Stomach (tissue), 8 donors: ENCODE measurements at regions not wholly inside any gene's neighbourhood (a gene's known extent, or its start where the extent isn't known, plus 50 kb on each side); places are given as distances from the start of the nearest gene placed in this dataset.

Experiments
- DNase-seq, 2 donors: peaks; one replicate each; pipeline versions ENCODE4 v3.0.0 to v3.0.0-alpha.2; 2013 to 2019
- H3K27ac ChIP-seq, 5 donors: fragments of 200-600 bp in 4 of 5; sonication (generic) in 4 of 5; one replicate each; pipeline ENCODE4 v1.5.1; 2013 to 2019; ENCODE audit warnings: mild to moderate bottlenecking in 1 of 5, moderate library complexity in 1 of 5
- H3K27me3 ChIP-seq, 3 donors: fragments of 200-600 bp; sonication (generic); one replicate each; pipeline ENCODE4 v1.5.1; 2017 to 2019; ENCODE audit warnings: mixed run types in 1 of 3
- H3K36me3 ChIP-seq, 4 donors: fragments of 200-600 bp; sonication (generic); 1 replicate in 3 of 4; 2 replicates in 1 of 4; pipeline ENCODE4 v1.5.1; 2016 to 2019
- H3K4me1 ChIP-seq, 4 donors: fragments of 200-600 bp; sonication (generic); one replicate each; pipeline ENCODE4 v1.5.1; 2016 to 2019
- H3K4me3 ChIP-seq, 4 donors: fragments of 200-600 bp; sonication (generic) in 3 of 4; one replicate each; pipeline ENCODE4 v1.5.1; 2016 to 2019; ENCODE audit warnings: mild to moderate bottlenecking in 1 of 4
- H3K9me3 ChIP-seq, 4 donors: fragments of 200-600 bp; sonication (generic); one replicate each; pipeline ENCODE4 v1.5.1; 2016 to 2019
- CTCF ChIP-seq, 7 experiments: fragments of 450-650 bp in 4 of 7; fragments of 200-600 bp in 3 of 7; sonication (generic) in 3 of 7; IDR thresholded peaks; one replicate each; pipeline ENCODE4 v1.5.1; 2016 to 2019; ENCODE audit warnings: antibody characterized with exemption in 7 of 7, control low read depth in 2 of 7, mild to moderate bottlenecking in 1 of 7
- EP300 ChIP-seq: sonication (generic); formaldehyde crosslinking; IDR thresholded peaks from one replicate; pipeline ENCODE4 v1.6.1; 2017; ENCODE audit warnings: antibody characterized with exemption
- POLR2A ChIP-seq, 4 donors: fragments of 450-650 bp; IDR thresholded peaks; one replicate each; pipeline ENCODE4 v1.6.1; 2016; ENCODE audit warnings: antibody characterized with exemption in 4 of 4, control low read depth in 2 of 4, mild to moderate bottlenecking in 1 of 4, moderate library complexity in 1 of 4
- POLR2AphosphoS5 ChIP-seq, 3 donors: sonication (generic); formaldehyde crosslinking; IDR thresholded peaks; one replicate each; pipeline ENCODE4 v1.6.1; 2016; ENCODE audit warnings: antibody characterized with exemption in 3 of 3
- WGBS, 5 donors: extraction: QIAGEN DNeasy Blood & Tissue Kit in 3 of 5; methylation state at CpG; one replicate each; pipeline versions ENCODE4 v1.1.5 to v1.1.7; 2013 to 2018; 5-methylcytosine and 5-hydroxymethylcytosine counted together
- intact Hi-C: fragments of 100-400 bp; cut with DNase I; formaldehyde crosslinking; loops from one replicate; pipeline ENCODE4 v1.15.1; 2023; ENCODE audit warnings: low total_unique reads
- donor health status: healthy with polysubstance abuse.
- donor health status: Bipolar disorder and iron deficiency.
- donor health status: healthy.

- TF ChIP-seq POLR2AphosphoS5 (IDR thresholded peaks at IDR 0.05) (no peak), CTCF (IDR thresholded peaks at IDR 0.05) (no peak)
- no peak for DNase-seq
- no peaks in the 10 kb centered on the region for H3K36me3 ChIP-seq
- H3K27ac ChIP-seq: no peak overlapping the region
- H3K4me1 ChIP-seq: no peaks in the 10 kb centered on the region
- peaks cover 0 to 4% (median 0%) of the 10 kb centered on the region in 3 donors for H3K27me3 ChIP-seq
- intact Hi-C loops: no loop called here
- no peak overlapping the region for H3K4me3 ChIP-seq
- WGBS, 5 donors: 72 to 83% (median 72%) methylated on average over 3 of the region's 3 CpGs
- peaks cover 0 to 8% (median 0%) of the 10 kb centered on the region in 4 donors for H3K9me3 ChIP-seq
Measured at GRCh38 chr2:3944841-3945240, 241.5 kb downstream of the DCDC2C start.

DNA sequence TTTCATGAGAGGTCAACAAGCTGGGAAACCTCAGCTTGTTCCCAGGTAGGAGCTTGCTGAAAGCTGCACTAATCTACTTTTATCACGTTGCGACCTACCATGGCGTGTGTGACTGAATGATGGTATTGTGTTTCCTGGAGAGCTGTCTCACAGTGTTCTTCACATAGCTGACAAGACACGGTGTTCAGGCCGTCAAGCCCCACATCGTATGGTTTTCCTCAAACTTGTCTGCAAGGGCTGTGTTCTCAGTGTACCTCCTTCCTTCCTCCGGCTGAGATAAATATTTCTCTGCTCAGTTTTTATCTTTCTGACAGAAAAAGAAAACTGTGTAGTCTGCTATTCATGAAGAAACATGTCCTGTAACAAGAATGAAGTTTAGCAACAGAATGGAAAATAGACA lies 244.8 kb downstream of the DCDC2C start:
- TF ChIP-seq CTCF (IDR thresholded peaks at IDR 0.05) (no peak), EP300 (no peak), POLR2A (IDR thresholded peaks at IDR 0.05) (no peak), POLR2AphosphoS5 (IDR thresholded peaks at IDR 0.05) (no peak)
- Histone ChIP-seq H3K4me3 (no peak overlapping the region), H3K27ac (no peak overlapping the region), H3K4me1 (no peaks in the 10 kb centered on the region), H3K36me3 (no peaks in the 10 kb centered on the region), H3K9me3 (peaks cover 0 to 12% (median 8%) of the 10 kb centered on the region in 4 donors), H3K27me3 (peaks cover 0 to 4% (median 0%) of the 10 kb centered on the region in 3 donors)
- no peak for DNase-seq
- 53 to 70% (median 63%) methylated on average over 7 of the region's 7 CpGs for WGBS, 5 donors
- intact Hi-C loops: no loop called here

DNA sequence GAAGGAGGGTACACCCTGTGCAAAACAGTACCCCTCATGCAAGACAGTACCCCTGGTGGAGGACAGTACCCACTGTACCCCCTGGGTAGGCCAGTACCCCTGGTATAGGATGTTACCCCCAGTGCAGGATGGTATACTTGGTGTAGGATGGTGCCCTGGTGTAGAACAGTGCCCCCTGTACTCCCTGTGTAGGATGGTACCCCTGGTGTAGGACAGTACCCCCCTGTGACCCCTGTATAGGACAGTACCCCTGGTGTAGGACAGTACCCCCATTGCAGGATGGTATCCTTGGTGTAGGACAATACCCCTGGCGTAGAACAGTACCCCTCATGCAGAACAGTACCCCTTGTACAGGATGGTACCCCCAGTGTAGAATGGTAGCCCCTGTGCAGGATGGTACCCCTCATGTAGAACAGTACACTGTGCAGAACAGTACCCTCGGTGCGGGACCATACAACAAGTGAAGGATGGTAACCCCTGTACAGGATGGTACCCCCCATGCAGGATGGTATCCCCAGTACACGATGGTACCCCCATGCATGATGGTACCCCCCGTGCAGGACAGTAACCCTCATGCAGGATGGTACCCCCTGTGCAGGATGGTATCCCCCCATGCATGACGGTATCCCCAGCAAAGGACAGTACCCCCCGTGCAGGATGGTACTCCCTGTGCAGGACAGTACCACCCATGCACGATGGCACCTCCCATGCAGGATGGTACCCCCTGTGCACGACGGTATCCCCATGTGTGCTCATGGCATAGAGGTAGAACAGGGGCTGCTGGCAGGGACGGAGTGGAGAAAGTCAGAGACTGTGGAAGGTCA lies 248.0 kb downstream of the DCDC2C start:
- Histone ChIP-seq H3K36me3 (no peaks in the 10 kb centered on the region), H3K4me1 (no peaks in the 10 kb centered on the region), H3K4me3 (no peak overlapping the region), H3K27me3 (peaks cover 0 to 4% (median 0%) of the 10 kb centered on the region in 3 donors), H3K27ac (no peak overlapping the region), H3K9me3 (peaks cover 0 to 11% (median 8%) of the 10 kb centered on the region in 4 donors)
- no peak for DNase-seq
- intact Hi-C loops: no loop called here
- TF ChIP-seq POLR2A (IDR thresholded peaks at IDR 0.05) (no peak), POLR2AphosphoS5 (IDR thresholded peaks at IDR 0.05) (no peak), CTCF (IDR thresholded peaks at IDR 0.05) (no peak), EP300 (no peak)
- WGBS, 5 donors: 79 to 92% (median 86%) methylated on average over 3 to 11 of the region's 11 CpGs

DNA sequence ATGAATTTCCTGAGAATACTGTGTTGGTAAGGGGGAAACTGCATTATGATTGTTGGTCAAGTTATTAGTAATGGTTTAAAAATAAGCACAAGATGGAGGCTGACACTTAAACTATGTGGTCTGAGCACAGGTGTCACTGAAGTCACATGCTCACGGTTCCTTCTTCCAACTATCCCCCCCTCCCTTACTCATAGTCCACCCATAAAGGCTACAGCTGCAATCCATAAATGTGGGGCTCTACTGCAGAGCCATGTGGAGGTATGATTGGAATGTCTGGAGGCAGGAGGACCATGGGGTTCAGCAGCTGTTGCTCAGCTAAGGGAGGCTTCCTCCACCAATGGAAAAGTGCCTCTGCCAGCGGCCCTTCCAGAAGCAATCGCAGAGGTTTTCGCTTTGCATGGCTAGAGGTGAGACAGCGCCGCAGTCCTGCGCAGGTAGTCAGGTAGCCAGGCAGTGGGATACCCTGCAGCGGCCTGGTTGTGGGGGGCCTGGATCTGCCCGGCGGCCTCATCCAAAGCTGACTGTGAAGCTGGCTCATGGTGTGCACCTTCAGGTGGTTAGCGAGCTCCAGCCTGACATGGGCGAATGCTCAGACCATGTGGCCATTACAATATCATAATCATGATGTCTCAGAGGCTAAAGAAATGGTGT lies 249.6 kb downstream of the DCDC2C start:
- Histone ChIP-seq H3K27ac (no peak overlapping the region), H3K36me3 (no peaks in the 10 kb centered on the region), H3K4me3 (no peak overlapping the region), H3K4me1 (no peaks in the 10 kb centered on the region), H3K9me3 (peaks cover 0 to 11% (median 8%) of the 10 kb centered on the region in 4 donors), H3K27me3 (peaks cover 0 to 4% (median 0%) of the 10 kb centered on the region in 3 donors)
- DNase-seq: no peak
- TF ChIP-seq POLR2A (IDR thresholded peaks at IDR 0.05) (no peak), CTCF (IDR thresholded peaks at IDR 0.05) (no peak), POLR2AphosphoS5 (IDR thresholded peaks at IDR 0.05) (no peak), EP300 (no peak)
- intact Hi-C loops: no loop called here
- WGBS, 5 donors: 58 to 94% (median 85%) methylated on average over 3 to 12 of the region's 12 CpGs
